ENCODE measurements at regions not wholly inside any gene's neighbourhood (a gene's known extent, or its start where the extent isn't known, plus 50 kb on each side); places are given as distances from the start of the nearest gene placed in this dataset.

DNA sequence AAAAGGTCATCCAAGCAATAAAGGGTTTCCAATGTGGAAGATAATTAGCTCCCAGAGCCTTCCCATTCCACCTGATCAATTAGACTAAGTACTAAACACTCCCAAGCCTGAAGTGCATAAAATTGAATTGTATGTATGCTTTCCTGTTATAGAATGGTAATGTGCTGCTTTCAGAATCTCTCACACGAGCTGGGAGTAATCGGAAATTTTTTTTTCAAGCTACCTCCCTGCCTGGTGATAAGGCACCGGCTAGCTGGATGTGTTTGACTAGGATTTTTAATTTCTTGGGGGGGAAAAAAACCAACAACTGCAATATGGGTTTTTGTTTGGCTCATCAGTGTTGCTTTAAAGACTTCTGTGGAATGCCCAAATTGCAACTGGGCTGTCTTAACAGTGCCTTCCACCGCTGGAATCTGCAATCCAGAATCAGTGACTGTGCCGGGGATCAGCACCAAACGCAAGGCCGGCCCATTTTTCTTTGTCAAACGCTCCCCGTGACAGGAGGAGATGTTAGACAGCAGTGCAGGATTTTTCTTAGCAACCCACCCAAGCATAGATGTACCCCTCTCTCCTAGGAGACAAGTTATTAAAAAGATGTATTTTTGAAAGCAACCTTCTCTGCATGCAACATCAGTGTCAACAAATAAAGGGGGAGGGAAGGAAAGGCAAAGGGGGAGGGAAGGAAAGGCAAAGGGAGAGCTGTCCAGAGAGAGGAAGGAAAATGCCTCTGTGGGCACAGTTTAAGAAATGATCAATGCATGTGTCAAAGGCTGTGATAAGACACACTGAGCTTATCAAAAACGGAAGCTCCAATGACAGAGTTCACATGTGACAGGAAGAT, 387.2 kb downstream of the NPIPA8 start:
- Histone ChIP-seq H3K9me3 (ENCODE audit: control insufficient read depth, insufficient read depth, low read depth, low read length) (no peaks in the 10 kb centered on the region), H3K4me1 (ENCODE audit: control insufficient read depth, insufficient read depth, low read length) (no peaks in the 10 kb centered on the region), H3K27ac (ENCODE audit: extremely low read depth, low read depth, low read length) (no peak overlapping the region), H3K4me3 (ENCODE audit: low read depth, low read length) (no peak overlapping the region), H3K36me3 (ENCODE audit: control insufficient read depth in 2 of 2, insufficient read depth in 1 of 2, low read length in 2 of 2) (no peaks in the 10 kb centered on the region)
- ChIA-PET CTCF (no interaction called here), POLR2A (no interaction called here)
- TF ChIP-seq ZIC2 (tag by site-specific recombination; IDR thresholded peaks at IDR 0.05) (no peak), REPIN1 (tag by site-specific recombination; IDR thresholded peaks at IDR 0.05; ENCODE audit: low read depth) (no peak), ZBTB10 (tag by site-specific recombination; IDR thresholded peaks at IDR 0.05) (no peak), ZNF626 (tag by site-specific recombination; IDR thresholded peaks at IDR 0.05) (no peak), ZNF248 (tag by site-specific recombination; IDR thresholded peaks at IDR 0.05) (no peak), ZNF600 (tag by site-specific recombination; IDR thresholded peaks at IDR 0.05) (no peak), ZBTB17 (tag by site-specific recombination; IDR thresholded peaks at IDR 0.05) (no peak), ZNF645 (tag by site-specific recombination; IDR thresholded peaks at IDR 0.05) (no peak), EGR2 (tag by site-specific recombination; IDR thresholded peaks at IDR 0.05; ENCODE audit: low read depth) (no peak), YY1 (tag by site-specific recombination; IDR thresholded peaks at IDR 0.05) (no peak), ZNF280D (tag by site-specific recombination; IDR thresholded peaks at IDR 0.05) (no peak), WT1 (tag by site-specific recombination; IDR thresholded peaks at IDR 0.05) (no peak), ZNF350 (tag by site-specific recombination; IDR thresholded peaks at IDR 0.05) (no peak), ZNF610 (tag by site-specific recombination; IDR thresholded peaks at IDR 0.05; ENCODE audit: borderline replicate concordance) (no peak), ZSCAN23 (tag by site-specific recombination; IDR thresholded peaks at IDR 0.05) (no peak), SCRT2 (tag by site-specific recombination; IDR thresholded peaks at IDR 0.05) (no peak), ZNF692 (tag by site-specific recombination; IDR thresholded peaks at IDR 0.05) (no peak), SCRT1 (tag by site-specific recombination; IDR thresholded peaks at IDR 0.05; ENCODE audit: borderline replicate concordance) (no peak)
- TF ChIP-seq, protein P1, sequence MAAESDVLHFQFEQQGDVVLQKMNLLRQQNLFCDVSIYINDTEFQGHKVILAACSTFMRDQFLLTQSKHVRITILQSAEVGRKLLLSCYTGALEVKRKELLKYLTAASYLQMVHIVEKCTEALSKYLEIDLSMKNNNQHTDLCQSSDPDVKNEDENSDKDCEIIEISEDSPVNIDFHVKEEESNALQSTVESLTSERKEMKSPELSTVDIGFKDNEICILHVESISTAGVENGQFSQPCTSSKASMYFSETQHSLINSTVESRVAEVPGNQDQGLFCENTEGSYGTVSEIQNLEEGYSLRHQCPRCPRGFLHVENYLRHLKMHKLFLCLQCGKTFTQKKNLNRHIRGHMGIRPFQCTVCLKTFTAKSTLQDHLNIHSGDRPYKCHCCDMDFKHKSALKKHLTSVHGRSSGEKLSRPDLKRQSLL (tag by site-specific recombination; IDR thresholded peaks at IDR 0.05) = no peak
- TF ChIP-seq, protein P2, sequence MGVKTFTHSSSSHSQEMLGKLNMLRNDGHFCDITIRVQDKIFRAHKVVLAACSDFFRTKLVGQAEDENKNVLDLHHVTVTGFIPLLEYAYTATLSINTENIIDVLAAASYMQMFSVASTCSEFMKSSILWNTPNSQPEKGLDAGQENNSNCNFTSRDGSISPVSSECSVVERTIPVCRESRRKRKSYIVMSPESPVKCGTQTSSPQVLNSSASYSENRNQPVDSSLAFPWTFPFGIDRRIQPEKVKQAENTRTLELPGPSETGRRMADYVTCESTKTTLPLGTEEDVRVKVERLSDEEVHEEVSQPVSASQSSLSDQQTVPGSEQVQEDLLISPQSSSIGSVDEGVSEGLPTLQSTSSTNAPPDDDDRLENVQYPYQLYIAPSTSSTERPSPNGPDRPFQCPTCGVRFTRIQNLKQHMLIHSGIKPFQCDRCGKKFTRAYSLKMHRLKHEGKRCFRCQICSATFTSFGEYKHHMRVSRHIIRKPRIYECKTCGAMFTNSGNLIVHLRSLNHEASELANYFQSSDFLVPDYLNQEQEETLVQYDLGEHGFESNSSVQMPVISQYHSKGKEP (tag by site-specific recombination; IDR thresholded peaks at IDR 0.05) = no peak
